Activated naive CD4-positive, alpha-beta T cell treated with anti-CD3 and anti-CD28 coated beads, Interleukin-2, amount 10 ng/mL, durations not matched to agents 7 days and 5 days (primary cell): ENCODE measurements at regions not wholly inside any gene's neighbourhood (a gene's known extent, or its start where the extent isn't known, plus 50 kb on each side); places are given as distances from the start of the nearest gene placed in this dataset.

Source experiments
- CTCF ChIA-PET: fragments of 350-600 bp; sonication (Branson Sonifier 250); formaldehyde crosslinking; loops from one replicate; lab custom pipeline; 2021; ENCODE audit warnings: antibody characterized with exemption; lab: Charles Lee
- DNase-seq: peaks from one replicate; pipeline ENCODE4 v3.0.0-alpha.2; 2020
- H3K27ac Mint-ChIP-seq: one replicate; pipeline ENCODE4 v1.8.0; 2021; ENCODE audit warnings: mild to moderate bottlenecking, moderate library complexity, mixed read lengths
- H3K27me3 Mint-ChIP-seq: one replicate; pipeline ENCODE4 v1.8.0; 2021; ENCODE audit warnings: mild to moderate bottlenecking, mixed read lengths
- H3K36me3 Mint-ChIP-seq: one replicate; pipeline ENCODE4 v1.8.0; 2021; ENCODE audit warnings: mixed read lengths
- H3K4me1 Mint-ChIP-seq: one replicate; pipeline ENCODE4 v1.8.0; 2021; ENCODE audit warnings: mixed read lengths
- H3K4me3 Mint-ChIP-seq: one replicate; pipeline ENCODE4 v1.8.0; 2021; ENCODE audit warnings: mild to moderate bottlenecking, moderate library complexity, mixed read lengths
- H3K9me3 Mint-ChIP-seq: one replicate; pipeline ENCODE4 v1.8.0; 2021; ENCODE audit warnings: mixed read lengths

- Mint-ChIP-seq H3K27me3 (no peaks in the 10 kb centered on the region), H3K27ac (no peak overlapping the region), H3K4me1 (peaks cover 4% of the 10 kb centered on the region), H3K9me3 (no peaks in the 10 kb centered on the region), H3K36me3 (no peaks in the 10 kb centered on the region), H3K4me3 (no peak overlapping the region)
- CTCF ChIA-PET, result no interaction called here
- no peak for DNase-seq
Measured at GRCh38 chr2:3126171-3126910, 251.3 kb downstream of the EIPR1 start.

DNA sequence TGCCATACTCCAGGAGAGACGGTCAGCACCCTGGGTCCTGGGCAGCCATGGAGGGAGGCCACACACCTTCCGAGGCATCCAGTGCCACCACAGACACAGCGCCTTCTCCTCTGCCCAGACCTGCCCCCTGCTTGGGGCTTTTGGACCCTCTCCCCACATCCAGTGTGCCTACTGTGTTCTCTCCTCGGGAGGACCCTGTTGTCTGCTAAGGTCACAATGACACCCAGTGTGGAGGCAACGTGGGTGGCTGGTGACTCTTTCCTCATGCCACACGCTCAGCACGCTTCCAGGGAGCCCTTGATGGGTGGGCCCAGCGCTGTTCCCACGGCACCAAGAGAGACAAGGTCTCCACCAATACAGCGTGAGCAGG, 251.9 kb downstream of the EIPR1 start:
- Mint-ChIP-seq H3K4me1 (peaks cover 4% of the 10 kb centered on the region), H3K27ac (no peak overlapping the region), H3K4me3 (no peak overlapping the region), H3K27me3 (no peaks in the 10 kb centered on the region), H3K36me3 (no peaks in the 10 kb centered on the region), H3K9me3 (no peaks in the 10 kb centered on the region)
- no peak for DNase-seq
- CTCF ChIA-PET, result no interaction called here

- no peaks in the 10 kb centered on the region for H3K9me3 Mint-ChIP-seq
- DNase-seq, result no peak
- H3K4me3 Mint-ChIP-seq, result no peak overlapping the region
- no peak overlapping the region for H3K27ac Mint-ChIP-seq
- no peaks in the 10 kb centered on the region for H3K27me3 Mint-ChIP-seq
- peaks cover 4% of the 10 kb centered on the region for H3K4me1 Mint-ChIP-seq
- H3K36me3 Mint-ChIP-seq, result no peaks in the 10 kb centered on the region
- CTCF ChIA-PET, result no interaction called here
Measured at GRCh38 chr2:3125001-3125760, 252.4 kb downstream of the EIPR1 start.

- Mint-ChIP-seq H3K4me3 (no peak overlapping the region), H3K27me3 (no peaks in the 10 kb centered on the region), H3K36me3 (no peaks in the 10 kb centered on the region), H3K9me3 (no peaks in the 10 kb centered on the region), H3K27ac (no peak overlapping the region), H3K4me1 (peaks cover 4% of the 10 kb centered on the region)
- DNase-seq, result no peak
- CTCF ChIA-PET, result no interaction called here
Measured at GRCh38 chr2:3122525-3122924, 255.1 kb downstream of the EIPR1 start.

DNA sequence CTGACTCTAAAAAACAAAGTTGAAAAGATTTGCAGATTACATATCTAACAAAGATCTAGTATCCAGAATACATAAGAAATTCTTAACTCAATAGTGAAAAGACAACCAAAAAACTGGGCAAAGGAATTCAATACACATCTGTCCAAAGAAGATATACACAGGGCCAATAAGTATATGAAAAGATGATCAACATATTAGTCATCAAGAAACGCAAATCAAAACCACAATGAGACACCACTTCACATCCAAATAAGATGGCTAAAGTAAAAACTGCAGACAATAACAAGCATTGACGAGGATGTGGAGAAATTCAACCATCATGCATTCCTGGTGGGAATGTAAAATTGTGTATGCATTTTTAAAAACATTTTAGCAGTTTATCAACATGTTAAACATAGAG, 256.0 kb downstream of the EIPR1 start:
- CTCF ChIA-PET, result no interaction called here
- Mint-ChIP-seq H3K9me3 (no peaks in the 10 kb centered on the region), H3K4me3 (no peak overlapping the region), H3K4me1 (no peaks in the 10 kb centered on the region), H3K27me3 (no peaks in the 10 kb centered on the region), H3K27ac (no peak overlapping the region), H3K36me3 (no peaks in the 10 kb centered on the region)
- DNase-seq, result no peak

DNA sequence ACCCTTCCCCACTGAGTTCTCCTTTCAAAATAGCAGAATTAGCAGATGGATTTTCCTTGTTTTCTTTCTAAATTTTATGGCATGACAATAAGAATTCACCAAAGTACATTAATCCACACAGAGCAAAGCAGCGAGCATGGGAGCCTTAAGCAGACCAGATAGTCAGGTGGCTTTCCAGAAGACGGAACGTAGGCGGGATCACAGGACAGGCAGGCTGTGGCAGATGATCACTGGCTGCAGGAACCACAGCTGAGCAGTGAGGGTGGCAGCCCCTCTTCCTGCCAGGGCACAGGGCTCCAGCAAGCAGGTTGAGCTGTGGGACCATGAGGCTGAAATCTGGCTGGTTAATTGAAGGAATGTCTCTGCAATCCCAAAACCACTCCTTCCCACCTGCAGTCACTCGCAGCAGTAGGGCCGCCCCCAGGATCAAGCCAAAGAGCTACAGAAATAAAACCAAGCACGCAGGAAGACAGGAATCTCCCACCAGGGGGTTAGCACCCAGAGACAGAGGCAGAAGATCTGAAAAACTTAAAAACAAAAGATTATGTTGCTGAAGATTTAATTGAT, 259.9 kb downstream of the EIPR1 start:
- Mint-ChIP-seq H3K27ac (no peak overlapping the region), H3K4me3 (no peak overlapping the region), H3K36me3 (no peaks in the 10 kb centered on the region), H3K27me3 (no peaks in the 10 kb centered on the region), H3K9me3 (no peaks in the 10 kb centered on the region), H3K4me1 (no peaks in the 10 kb centered on the region)
- no peak for DNase-seq
- CTCF ChIA-PET, result interaction anchor here (1.1 kb wide), 1 partner anchor 10 kb away, joined by 4 read pairs; no protein-coding TSS in a partner anchor

GRCh38 chr2:3116371-3116770, 261.2 kb downstream of the EIPR1 start:
- DNase-seq, result no peak
- CTCF ChIA-PET, result no interaction called here
- Mint-ChIP-seq H3K27me3 (no peaks in the 10 kb centered on the region), H3K4me3 (no peak overlapping the region), H3K9me3 (no peaks in the 10 kb centered on the region), H3K27ac (no peak overlapping the region), H3K4me1 (no peaks in the 10 kb centered on the region), H3K36me3 (no peaks in the 10 kb centered on the region)

DNA sequence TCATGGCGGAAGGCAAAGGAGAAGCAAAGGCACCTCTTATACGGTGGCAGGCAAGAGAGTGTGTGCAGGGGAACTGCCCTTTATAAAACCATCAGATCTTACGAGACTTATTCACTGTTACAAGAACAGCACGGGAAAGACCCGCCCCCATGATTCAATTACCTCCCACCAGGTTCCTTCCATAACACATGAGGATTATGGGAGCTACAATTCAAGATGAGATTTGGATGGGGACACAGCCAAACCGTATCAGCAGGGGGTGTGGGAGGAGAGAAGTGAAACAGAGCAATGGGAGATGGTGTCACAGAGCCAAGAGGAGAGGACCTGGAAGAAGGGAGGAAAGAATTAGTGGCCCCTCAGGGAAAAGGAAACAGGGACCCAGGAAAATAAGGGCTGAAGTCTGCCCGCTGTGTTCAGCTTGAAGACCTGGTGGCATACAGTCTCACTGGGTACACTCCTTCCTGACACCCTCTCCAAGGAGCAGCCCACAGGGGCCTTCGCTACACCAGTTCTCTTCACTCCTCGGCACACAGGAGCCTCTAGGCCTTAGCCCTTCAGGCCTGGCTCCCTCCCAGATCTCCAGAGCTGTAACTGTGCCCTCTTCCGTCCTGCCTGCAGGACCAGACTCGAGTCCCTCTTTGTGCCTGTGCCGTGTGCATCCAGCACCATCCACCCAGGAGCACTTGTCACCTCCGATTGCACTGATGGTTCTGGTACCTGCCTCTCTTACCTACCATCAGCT, 262.1 kb downstream of the EIPR1 start:
- Mint-ChIP-seq H3K4me1 (no peaks in the 10 kb centered on the region), H3K27me3 (no peaks in the 10 kb centered on the region), H3K9me3 (peaks cover 4% of the 10 kb centered on the region), H3K36me3 (no peaks in the 10 kb centered on the region), H3K27ac (no peak overlapping the region), H3K4me3 (no peak overlapping the region)
- no peak for DNase-seq
- CTCF ChIA-PET, result no interaction called here

- peaks cover 10% of the 10 kb centered on the region for H3K9me3 Mint-ChIP-seq
Measured at GRCh38 chr2:3114406-3115185, 263.0 kb downstream of the EIPR1 start.

DNA sequence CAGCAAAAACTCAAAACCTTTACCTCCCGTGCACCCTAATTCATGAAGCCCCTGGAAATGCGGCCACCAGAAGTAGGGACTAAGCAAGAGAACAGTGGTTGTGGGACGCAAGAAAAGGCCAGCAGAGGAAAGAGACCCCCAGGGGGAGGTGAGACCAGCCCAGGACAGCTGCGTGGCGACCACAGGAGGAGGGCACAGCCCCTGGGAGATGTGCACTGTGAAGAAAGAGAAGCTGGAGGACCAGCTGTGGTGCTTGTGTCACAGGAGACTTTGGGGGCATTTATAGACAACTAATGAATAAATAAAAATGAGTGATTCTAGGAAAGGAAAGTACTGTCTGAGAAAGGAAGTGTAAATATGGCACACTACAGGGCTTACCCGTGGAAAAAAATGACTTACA, 263.8 kb downstream of the EIPR1 start:
- DNase-seq, result no peak
- Mint-ChIP-seq H3K36me3 (no peaks in the 10 kb centered on the region), H3K9me3 (peaks cover 10% of the 10 kb centered on the region), H3K27ac (no peak overlapping the region), H3K4me3 (no peak overlapping the region), H3K27me3 (no peaks in the 10 kb centered on the region), H3K4me1 (no peaks in the 10 kb centered on the region)
- CTCF ChIA-PET, result no interaction called here

More at GRCh38 chr2:3114406-3115185, 263.0 kb downstream of the EIPR1 start:
- no peak for DNase-seq
- Mint-ChIP-seq H3K27ac (no peak overlapping the region), H3K27me3 (no peaks in the 10 kb centered on the region), H3K4me3 (no peak overlapping the region), H3K36me3 (no peaks in the 10 kb centered on the region), H3K4me1 (no peaks in the 10 kb centered on the region)
- CTCF ChIA-PET, result no interaction called here

GRCh38 chr2:3113122-3113521, 264.5 kb downstream of the EIPR1 start:
- H3K36me3 Mint-ChIP-seq, result no peaks in the 10 kb centered on the region
- no peak overlapping the region for H3K4me3 Mint-ChIP-seq
- CTCF ChIA-PET, result interaction anchor here (0.6 kb wide), 1 partner anchor 17 kb away, joined by 3 read pairs; no protein-coding TSS in a partner anchor
- H3K4me1 Mint-ChIP-seq, result no peaks in the 10 kb centered on the region
- no peaks in the 10 kb centered on the region for H3K27me3 Mint-ChIP-seq
- no peak overlapping the region for H3K27ac Mint-ChIP-seq
- H3K9me3 Mint-ChIP-seq, result peaks cover 10% of the 10 kb centered on the region
- DNase-seq, result no peak

- CTCF ChIA-PET, result interaction anchor here (0.6 kb wide), 1 partner anchor 17 kb away, joined by 3 read pairs; no protein-coding TSS in a partner anchor
- Mint-ChIP-seq H3K9me3 (peaks cover 10% of the 10 kb centered on the region), H3K4me3 (no peak overlapping the region), H3K4me1 (no peaks in the 10 kb centered on the region), H3K27me3 (no peaks in the 10 kb centered on the region), H3K27ac (no peak overlapping the region), H3K36me3 (no peaks in the 10 kb centered on the region)
- no peak for DNase-seq
Measured at GRCh38 chr2:3112553-3112952, 265.1 kb downstream of the EIPR1 start.

GRCh38 chr2:3112131-3112530, 265.5 kb downstream of the EIPR1 start:
- Mint-ChIP-seq H3K27me3 (no peaks in the 10 kb centered on the region), H3K27ac (no peak overlapping the region), H3K4me1 (no peaks in the 10 kb centered on the region), H3K9me3 (peaks cover 10% of the 10 kb centered on the region), H3K36me3 (no peaks in the 10 kb centered on the region), H3K4me3 (no peak overlapping the region)
- CTCF ChIA-PET, result no interaction called here
- no peak for DNase-seq
